HEK293T (cell line): ENCODE measurements at regions not wholly inside any gene's neighbourhood (a gene's known extent, or its start where the extent isn't known, plus 50 kb on each side); places are given as distances from the start of the nearest gene placed in this dataset.
"Not testable (repeated sequence)": the region's sequence is repeated elsewhere in the genome, so short reads cannot be mapped to it uniquely, and the experiment has no call there.

Experiments
- ARNT ChIP-seq: fragments of 450-650 bp; IDR thresholded peaks from 2 replicates; pipeline ENCODE4 v1.6.1; 2017; ENCODE audit warnings: mild to moderate bottlenecking
- BHLHE40 ChIP-seq: fragments of 450-650 bp; IDR thresholded peaks from 2 replicates; pipeline ENCODE4 v1.6.1; 2016; ENCODE audit warnings: mild to moderate bottlenecking, moderate library complexity, borderline replicate concordance
- CTBP1 ChIP-seq: fragments of 450-650 bp; IDR thresholded peaks from 2 replicates; pipeline ENCODE4 v1.6.1; 2016; ENCODE audit warnings: borderline replicate concordance
- FOXA1 ChIP-seq: fragments of 450-650 bp; IDR thresholded peaks from 2 replicates; pipeline ENCODE4 v1.6.1; 2016; ENCODE audit warnings: mild to moderate bottlenecking
- FOXK2 ChIP-seq: fragments of 450-650 bp; IDR thresholded peaks from 2 replicates; pipeline ENCODE4 v1.6.1; 2016; ENCODE audit warnings: mild to moderate bottlenecking
- FOXM1 ChIP-seq: fragments of 450-650 bp; IDR thresholded peaks from 2 replicates; pipeline ENCODE4 v1.6.1; 2017; ENCODE audit warnings: mild to moderate bottlenecking, borderline replicate concordance
- L3MBTL2 ChIP-seq: fragments of 450-650 bp; conservative IDR thresholded peaks from 2 replicates; pipeline ENCODE4 v1.6.1; 2016; ENCODE audit warnings: mild to moderate bottlenecking
- NFRKB ChIP-seq: fragments of 450-650 bp; IDR thresholded peaks from 2 replicates; pipeline ENCODE4 v1.6.1; 2016; ENCODE audit warnings: mild to moderate bottlenecking, moderate library complexity
- PKNOX1 ChIP-seq: fragments of 450-650 bp; IDR thresholded peaks from 2 replicates; pipeline ENCODE4 v1.6.1; 2016
- SP1 ChIP-seq: fragments of 450-650 bp; IDR thresholded peaks from 2 replicates; pipeline ENCODE4 v1.6.1; 2017
- SUZ12 ChIP-seq: fragments of 450-650 bp; IDR thresholded peaks from 2 replicates; pipeline ENCODE4 v1.6.1; 2016; ENCODE audit warnings: mild to moderate bottlenecking
- TARDBP ChIP-seq: fragments of 450-650 bp; IDR thresholded peaks from 2 replicates; pipeline ENCODE4 v1.6.1; 2016
- ZNF384 ChIP-seq: fragments of 450-650 bp; IDR thresholded peaks from 2 replicates; pipeline ENCODE4 v1.6.1; 2016

GRCh38 chr10:57551774-57552173 is 715.9 kb downstream of the IPMK start:
- not testable (repeated sequence) for TF ChIP-seq FOXA1, FOXM1, NFRKB, ARNT, L3MBTL2, SP1, BHLHE40, ZNF384, CTBP1, SUZ12, PKNOX1, FOXK2, TARDBP
